ENCODE measurements at regions not wholly inside any gene's neighbourhood (a gene's known extent, or its start where the extent isn't known, plus 50 kb on each side); places are given as distances from the start of the nearest gene placed in this dataset.
"Not testable (repeated sequence)": the region's sequence is repeated elsewhere in the genome, so short reads cannot be mapped to it uniquely, and the experiment has no call there.

DNA sequence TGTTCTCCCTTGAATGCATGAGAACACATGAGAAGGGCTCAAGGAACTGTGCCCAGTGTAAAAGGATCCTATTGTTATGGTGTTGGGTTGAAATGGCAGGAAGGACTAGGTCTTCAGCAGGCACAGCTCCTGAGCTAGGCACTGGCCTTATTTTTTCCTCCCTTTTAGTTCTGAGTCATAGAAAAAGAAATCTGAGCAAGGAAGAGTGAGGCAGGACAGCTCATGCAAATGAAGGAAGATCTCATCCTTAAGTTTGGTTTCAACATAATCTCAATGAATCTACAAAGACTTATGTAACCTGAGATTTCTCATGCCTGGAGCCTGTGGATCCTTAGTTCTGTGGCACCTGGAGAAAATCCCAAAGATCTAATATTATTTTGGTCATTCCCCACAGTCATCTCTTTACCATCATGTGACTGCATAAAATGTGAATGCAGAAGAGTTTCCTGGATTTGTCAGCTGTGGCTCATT, 188.6 kb upstream of the TBL1XR1 start:
- Histone ChIP-seq H3K27ac (no peak overlapping the region), H3K4me1 (no peaks in the 10 kb centered on the region), H3K27me3 (no peaks in the 10 kb centered on the region), H3K4me3 (no peak overlapping the region), H3K36me3 (no peaks in the 10 kb centered on the region), H3K9me3 (no peaks in the 10 kb centered on the region)
- ATAC-seq (no peak), DNase-seq (no peak), FAIRE-seq (no peak)
- TF ChIP-seq, protein P1, sequence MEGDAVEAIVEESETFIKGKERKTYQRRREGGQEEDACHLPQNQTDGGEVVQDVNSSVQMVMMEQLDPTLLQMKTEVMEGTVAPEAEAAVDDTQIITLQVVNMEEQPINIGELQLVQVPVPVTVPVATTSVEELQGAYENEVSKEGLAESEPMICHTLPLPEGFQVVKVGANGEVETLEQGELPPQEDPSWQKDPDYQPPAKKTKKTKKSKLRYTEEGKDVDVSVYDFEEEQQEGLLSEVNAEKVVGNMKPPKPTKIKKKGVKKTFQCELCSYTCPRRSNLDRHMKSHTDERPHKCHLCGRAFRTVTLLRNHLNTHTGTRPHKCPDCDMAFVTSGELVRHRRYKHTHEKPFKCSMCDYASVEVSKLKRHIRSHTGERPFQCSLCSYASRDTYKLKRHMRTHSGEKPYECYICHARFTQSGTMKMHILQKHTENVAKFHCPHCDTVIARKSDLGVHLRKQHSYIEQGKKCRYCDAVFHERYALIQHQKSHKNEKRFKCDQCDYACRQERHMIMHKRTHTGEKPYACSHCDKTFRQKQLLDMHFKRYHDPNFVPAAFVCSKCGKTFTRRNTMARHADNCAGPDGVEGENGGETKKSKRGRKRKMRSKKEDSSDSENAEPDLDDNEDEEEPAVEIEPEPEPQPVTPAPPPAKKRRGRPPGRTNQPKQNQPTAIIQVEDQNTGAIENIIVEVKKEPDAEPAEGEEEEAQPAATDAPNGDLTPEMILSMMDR (IDR thresholded peaks at IDR 0.05) = no peak
- intact Hi-C loops (cut with DNase I) = no loop called here

DNA sequence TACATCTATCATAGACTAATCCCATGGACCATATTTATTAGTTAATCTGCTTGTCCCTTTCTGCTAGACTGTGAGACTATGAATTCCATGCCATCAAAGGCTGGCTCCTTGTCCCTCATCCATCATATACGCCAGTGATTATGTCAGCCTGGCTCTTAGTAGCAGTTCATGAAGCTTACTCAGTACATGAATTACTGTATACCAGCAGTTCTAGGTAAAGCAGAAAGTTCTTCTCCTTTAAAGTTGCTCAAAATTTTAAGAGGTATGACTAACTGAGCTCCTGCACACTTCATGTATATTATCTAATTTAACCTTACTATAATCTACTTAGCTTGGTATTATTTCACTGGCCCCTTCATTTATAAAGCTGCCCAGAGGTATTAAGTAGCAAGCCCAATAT, 190.9 kb upstream of the TBL1XR1 start:
- DNase-seq (no peak), FAIRE-seq (no peak), ATAC-seq (no peak)
- Histone ChIP-seq H3K27ac (no peak overlapping the region), H3K27me3 (no peaks in the 10 kb centered on the region), H3K36me3 (no peaks in the 10 kb centered on the region), H3K4me1 (no peaks in the 10 kb centered on the region), H3K4me3 (no peak overlapping the region), H3K9me3 (no peaks in the 10 kb centered on the region)
- WGBS, 2 donors = 79 to 95% methylated on average over 1 of the region's 1 CpG
- TF ChIP-seq, protein P1 (IDR thresholded peaks at IDR 0.05) = no peak
- intact Hi-C loops (cut with DNase I) = no loop called here

DNA sequence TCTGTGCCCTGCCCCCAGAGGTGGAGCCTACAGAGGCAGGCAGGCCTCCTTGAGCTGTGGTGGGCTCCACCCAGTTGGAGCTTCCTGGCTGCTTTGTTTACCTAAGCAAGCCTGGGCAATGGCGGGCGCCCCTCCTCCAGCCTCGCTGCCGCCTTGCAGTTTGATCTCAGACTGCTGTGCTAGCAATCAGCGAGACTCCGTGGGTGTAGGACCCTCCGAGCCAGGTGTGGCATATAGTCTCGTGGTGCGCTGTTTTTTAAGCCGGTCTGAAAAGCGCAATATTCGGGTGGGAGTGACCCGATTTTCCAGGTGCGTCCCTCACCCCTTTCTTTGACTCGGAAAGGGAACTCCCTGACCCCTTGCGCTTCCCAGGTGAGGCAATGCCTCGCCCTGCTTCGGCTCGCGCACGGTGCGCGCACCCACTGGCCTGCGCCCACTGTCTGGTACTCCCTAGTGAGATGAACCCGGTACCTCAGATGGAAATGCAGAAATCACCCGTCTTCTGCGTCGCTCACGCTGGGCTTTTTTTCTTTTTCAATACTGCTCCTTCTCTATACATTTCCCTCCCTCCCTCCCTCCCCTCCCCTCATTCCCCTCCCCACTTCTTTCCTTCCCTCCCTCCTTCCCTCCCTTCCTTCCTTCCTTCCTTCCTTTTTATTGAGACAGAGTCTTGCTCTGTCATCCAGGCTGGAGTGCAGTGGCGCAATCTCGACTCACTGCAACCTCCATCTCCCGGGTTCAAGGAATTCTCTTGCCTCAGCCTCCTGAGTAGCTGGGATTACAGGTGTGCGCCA, 197.1 kb upstream of the TBL1XR1 start:
- intact Hi-C loops (cut with DNase I); FAIRE-seq; DNase-seq; H3K9me3 ChIP-seq; H3K27me3 ChIP-seq; H3K4me1 ChIP-seq; H3K27ac ChIP-seq; H3K36me3 ChIP-seq: not testable (repeated sequence)
- H3K4me3 ChIP-seq = peak overlapping the region in 1 of 4 donors; percentile 6
- peak in 1 of 4 donors; percentile 26 for ATAC-seq
- 44 to 46% methylated on average over 20 to 31 of the region's 33 CpGs for WGBS, 2 donors

DNA sequence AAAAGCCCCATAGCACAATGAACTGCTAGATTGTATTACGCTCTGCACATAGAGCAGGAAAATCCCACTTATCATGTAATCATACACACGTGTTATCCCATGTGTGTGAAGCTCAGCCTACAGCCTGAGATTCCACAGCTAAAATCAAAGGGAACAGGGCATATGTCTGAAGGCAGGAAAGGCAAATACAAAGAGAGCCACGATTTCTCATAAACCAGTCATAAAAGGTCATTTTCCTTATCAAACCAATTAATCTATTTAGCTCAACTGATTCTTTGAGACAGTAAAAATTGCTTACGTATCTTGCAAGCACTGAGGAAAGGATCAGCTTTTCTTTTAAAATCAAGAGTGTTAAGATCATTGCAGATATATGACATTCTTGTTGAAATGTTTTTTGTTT, 199.5 kb upstream of the TBL1XR1 start:
- FAIRE-seq = no peak
- Histone ChIP-seq H3K4me1 (no peaks in the 10 kb centered on the region), H3K4me3 (no peak overlapping the region), H3K27ac (no peak overlapping the region), H3K27me3 (no peaks in the 10 kb centered on the region), H3K36me3 (no peaks in the 10 kb centered on the region), H3K9me3 (no peaks in the 10 kb centered on the region)
- WGBS, 2 donors = 53 to 54% methylated on average over 4 of the region's 4 CpGs
- TF ChIP-seq, protein P1 (IDR thresholded peaks at IDR 0.05) = no peak
- ATAC-seq = no peak
- no peak for DNase-seq
- intact Hi-C loops (cut with DNase I) = no loop called here

DNA sequence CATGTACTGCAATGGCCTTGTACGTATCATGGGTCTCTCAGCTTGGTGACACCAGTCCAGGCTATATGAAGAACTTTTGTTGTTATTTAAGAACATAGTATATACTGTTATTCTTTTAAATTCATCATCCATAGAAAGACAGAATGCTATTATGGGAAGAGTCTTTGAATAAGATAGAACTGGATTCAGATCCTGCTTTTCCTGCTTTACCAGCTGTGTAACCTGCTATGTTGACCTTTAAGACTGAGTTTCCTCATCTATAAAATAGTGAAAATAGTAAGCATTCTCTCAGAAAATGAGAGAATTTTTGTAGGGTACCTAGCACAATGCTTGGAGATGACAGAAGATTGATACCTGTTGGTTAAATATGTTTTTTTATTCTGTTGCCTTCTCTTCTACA, 204.1 kb upstream of the TBL1XR1 start:
- WGBS, 2 donors = 95 to 99% methylated on average over 1 of the region's 1 CpG
- TF ChIP-seq, protein P1 (IDR thresholded peaks at IDR 0.05) = no peak
- DNase-seq (no peak), ATAC-seq (no peak), FAIRE-seq (no peak)
- no peak overlapping the region for H3K4me3 ChIP-seq
- no peaks in the 10 kb centered on the region for H3K4me1 ChIP-seq
- intact Hi-C loops (cut with DNase I) = no loop called here
- H3K9me3 ChIP-seq = no peaks in the 10 kb centered on the region
- no peaks in the 10 kb centered on the region for H3K27me3 ChIP-seq
- no peak overlapping the region for H3K27ac ChIP-seq
- H3K36me3 ChIP-seq = no peaks in the 10 kb centered on the region

All from pancreas (tissue), 10 donors.